NT2/D1 (cell line): ENCODE measurements at regions not wholly inside any gene's neighbourhood (a gene's known extent, or its start where the extent isn't known, plus 50 kb on each side); places are given as distances from the start of the nearest gene placed in this dataset.

Experiments
- DNase-seq: peaks from one replicate; pipeline ENCODE4 v3.0.0-alpha.2; 2011; ENCODE audit warnings: low read depth, low spot score
- H3K27me3 ChIP-seq: 2 replicates; pipeline ENCODE4 v1.6.0; 2011; ENCODE audit warnings: mild to moderate bottlenecking; ENCODE audit not compliant: insufficient read length, insufficient read depth
- H3K36me3 ChIP-seq: 2 replicates; pipeline ENCODE4 v1.6.1; 2011; ENCODE audit warnings: mild to moderate bottlenecking, low read length, mixed read lengths; ENCODE audit not compliant: insufficient read depth, insufficient read length
- H3K4me1 ChIP-seq: 2 replicates; pipeline ENCODE4 v1.5.1; 2011; ENCODE audit not compliant: insufficient read depth, insufficient read length
- H3K4me3 ChIP-seq: 2 replicates; pipeline ENCODE4 v1.5.1; 2011; ENCODE audit warnings: low read depth; ENCODE audit not compliant: insufficient read length
- H3K9ac ChIP-seq: 2 replicates; pipeline ENCODE4 v1.6.0; 2011; ENCODE audit warnings: low read depth; ENCODE audit not compliant: insufficient read length
- H3K9me3 ChIP-seq: 2 replicates; pipeline ENCODE4 v1.5.1; 2011; ENCODE audit warnings: mild to moderate bottlenecking, low read length; ENCODE audit not compliant: insufficient read depth
- SUZ12 ChIP-seq: IDR thresholded peaks from 2 replicates; pipeline ENCODE4 v1.6.1; 2011; ENCODE audit not compliant: insufficient read length, insufficient read depth; ENCODE audit errors: extremely low read depth
- YY1 ChIP-seq: IDR thresholded peaks from 2 replicates; pipeline ENCODE4 v1.6.1; 2011; ENCODE audit not compliant: insufficient read length, insufficient read depth
- ZNF274 ChIP-seq: IDR thresholded peaks from 2 replicates; pipeline ENCODE4 v1.6.1; 2011; ENCODE audit warnings: mild to moderate bottlenecking, low read depth, low read length

- H3K36me3 ChIP-seq: no peaks in the 10 kb centered on the region
Measured at GRCh38 chr6:15763364-15763763, 100.5 kb upstream of the DTNBP1 start.

GRCh38 chr6:15761045-15761502 is 98.2 kb upstream of the DTNBP1 start:
- DNase-seq: no peak
- Histone ChIP-seq H3K4me1 (no peaks in the 10 kb centered on the region), H3K9me3 (peaks cover 14% of the 10 kb centered on the region; the same call in 1 of the 2 replicates), H3K27me3 (no peaks in the 10 kb centered on the region), H3K9ac (no peak overlapping the region), H3K4me3 (no peak overlapping the region), H3K36me3 (no peaks in the 10 kb centered on the region)
- no peak for TF ChIP-seq SUZ12
- no peak for TF ChIP-seq YY1
- TF ChIP-seq ZNF274: no peak

More at GRCh38 chr6:15763364-15763763, 100.5 kb upstream of the DTNBP1 start:
- H3K4me1 ChIP-seq: no peaks in the 10 kb centered on the region
- DNase-seq: no peak
- H3K9me3 ChIP-seq: peaks cover 10% of the 10 kb centered on the region; the same call in 1 of the 2 replicates
- no peaks in the 10 kb centered on the region for H3K27me3 ChIP-seq
- H3K4me3 ChIP-seq: no peak overlapping the region
- TF ChIP-seq ZNF274 (no peak), YY1 (no peak), SUZ12 (no peak)
- H3K9ac ChIP-seq: no peak overlapping the region

- Histone ChIP-seq H3K9me3 (peaks cover 19% of the 10 kb centered on the region; the same call in 1 of the 2 replicates), H3K4me3 (no peak overlapping the region), H3K36me3 (no peaks in the 10 kb centered on the region), H3K4me1 (no peaks in the 10 kb centered on the region), H3K27me3 (no peaks in the 10 kb centered on the region), H3K9ac (no peak overlapping the region)
- DNase-seq: no peak
- TF ChIP-seq ZNF274 (no peak), SUZ12 (no peak), YY1 (no peak)
Measured at GRCh38 chr6:15758631-15759215, 95.9 kb upstream of the DTNBP1 start.

- Histone ChIP-seq H3K27me3 (no peaks in the 10 kb centered on the region), H3K9ac (no peak overlapping the region), H3K4me1 (no peaks in the 10 kb centered on the region), H3K9me3 (peaks cover 21% of the 10 kb centered on the region; the same call in 1 of the 2 replicates), H3K4me3 (no peak overlapping the region), H3K36me3 (no peaks in the 10 kb centered on the region)
- DNase-seq: no peak
- TF ChIP-seq SUZ12 (no peak), YY1 (no peak), ZNF274 (no peak)
Measured at GRCh38 chr6:15755526-15755925, 92.7 kb upstream of the DTNBP1 start.

- H3K36me3 ChIP-seq: no peaks in the 10 kb centered on the region
- DNase-seq: no peak
- H3K4me3 ChIP-seq: no peak overlapping the region
- no peak for TF ChIP-seq ZNF274
- no peak for TF ChIP-seq SUZ12
- no peak for TF ChIP-seq YY1
- peaks cover 21% of the 10 kb centered on the region; the same call in 1 of the 2 replicates for H3K9me3 ChIP-seq
- no peak overlapping the region for H3K9ac ChIP-seq
- H3K4me1 ChIP-seq: no peaks in the 10 kb centered on the region
- no peaks in the 10 kb centered on the region for H3K27me3 ChIP-seq
Measured at GRCh38 chr6:15754706-15755079, 91.9 kb upstream of the DTNBP1 start.

GRCh38 chr6:15754035-15754705 is 91.3 kb upstream of the DTNBP1 start:
- no peak overlapping the region for H3K9ac ChIP-seq
- no peak overlapping the region for H3K4me3 ChIP-seq
- no peak for DNase-seq
- H3K4me1 ChIP-seq: no peaks in the 10 kb centered on the region
- no peak for TF ChIP-seq SUZ12
- no peak for TF ChIP-seq ZNF274
- no peak for TF ChIP-seq YY1
- no peaks in the 10 kb centered on the region for H3K27me3 ChIP-seq
- no peaks in the 10 kb centered on the region for H3K36me3 ChIP-seq
- peaks cover 19% of the 10 kb centered on the region; the same call in 1 of the 2 replicates for H3K9me3 ChIP-seq

GRCh38 chr6:15752820-15753219 is 90.0 kb upstream of the DTNBP1 start:
- TF ChIP-seq ZNF274 (no peak), YY1 (no peak), SUZ12 (no peak)
- DNase-seq: no peak
- Histone ChIP-seq H3K9me3 (0 out of 2 replicates have a peak, but pooled peaks cover 7% of the 10 kb centered on the region), H3K9ac (no peak overlapping the region), H3K27me3 (no peaks in the 10 kb centered on the region), H3K4me3 (no peak overlapping the region), H3K4me1 (no peaks in the 10 kb centered on the region), H3K36me3 (no peaks in the 10 kb centered on the region)
